Osteocyte (in vitro differentiated cells): ENCODE measurements at regions not wholly inside any gene's neighbourhood (a gene's known extent, or its start where the extent isn't known, plus 50 kb on each side); places are given as distances from the start of the nearest gene placed in this dataset.

Experiments
- DNase-seq: peaks from one replicate; pipeline ENCODE4 v3.0.0; 2021; ENCODE audit warnings: mixed read lengths; ENCODE audit not compliant: unreplicated experiment; ENCODE audit errors: extremely low spot score
- H3K27ac Mint-ChIP-seq: one replicate; pipeline ENCODE4 v1.8.0; 2021; ENCODE audit warnings: mild to moderate bottlenecking, mixed read lengths; ENCODE audit not compliant: unreplicated experiment
- H3K27me3 Mint-ChIP-seq: one replicate; pipeline ENCODE4 v1.8.0; 2021; ENCODE audit warnings: mixed read lengths; ENCODE audit not compliant: unreplicated experiment
- H3K36me3 Mint-ChIP-seq: one replicate; pipeline ENCODE4 v1.8.0; 2021; ENCODE audit warnings: mixed read lengths; ENCODE audit not compliant: unreplicated experiment
- H3K4me1 Mint-ChIP-seq: one replicate; pipeline ENCODE4 v1.8.0; 2021; ENCODE audit warnings: mixed read lengths; ENCODE audit not compliant: unreplicated experiment
- H3K4me3 Mint-ChIP-seq: one replicate; pipeline ENCODE4 v1.8.0; 2021; ENCODE audit warnings: mild to moderate bottlenecking, moderate library complexity, mixed read lengths; ENCODE audit not compliant: unreplicated experiment
- H3K9me3 Mint-ChIP-seq: one replicate; pipeline ENCODE4 v1.8.0; 2021; ENCODE audit warnings: mixed read lengths; ENCODE audit not compliant: unreplicated experiment
- TF ChIP-seq, protein P1 (sequence below): fragments of 200-600 bp; sonication (generic); IDR thresholded peaks from 2 replicates; pipeline ENCODE4 v1.5.0; 2021; ENCODE audit warnings: antibody characterized with exemption, mild to moderate bottlenecking, moderate library complexity

DNA sequence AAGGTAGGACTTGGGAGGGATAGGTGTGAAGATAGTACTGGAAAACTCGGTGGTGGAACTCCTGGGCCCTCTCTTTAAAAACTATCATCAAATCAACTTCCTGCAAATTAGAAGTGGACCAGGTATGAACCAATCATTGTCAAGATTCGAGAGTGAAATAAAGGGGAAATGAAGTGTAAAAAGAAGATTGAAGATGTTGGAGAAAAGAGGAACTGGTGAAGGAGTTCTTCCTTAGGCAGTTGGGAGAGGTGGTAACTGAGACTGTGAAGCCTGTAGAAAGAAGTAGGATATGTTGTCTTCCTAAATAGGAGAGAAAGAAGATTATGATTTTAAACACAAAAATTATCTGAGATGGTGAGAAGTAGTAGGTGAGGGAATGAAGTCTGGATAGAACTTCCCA lies 212.2 kb downstream of the PPP1R2C start:
- Mint-ChIP-seq H3K9me3 (peaks cover 11% of the 10 kb centered on the region), H3K27ac (no peak overlapping the region), H3K36me3 (no peaks in the 10 kb centered on the region), H3K27me3 (no peaks in the 10 kb centered on the region), H3K4me1 (no peaks in the 10 kb centered on the region), H3K4me3 (no peak overlapping the region)
- TF ChIP-seq, protein P1, sequence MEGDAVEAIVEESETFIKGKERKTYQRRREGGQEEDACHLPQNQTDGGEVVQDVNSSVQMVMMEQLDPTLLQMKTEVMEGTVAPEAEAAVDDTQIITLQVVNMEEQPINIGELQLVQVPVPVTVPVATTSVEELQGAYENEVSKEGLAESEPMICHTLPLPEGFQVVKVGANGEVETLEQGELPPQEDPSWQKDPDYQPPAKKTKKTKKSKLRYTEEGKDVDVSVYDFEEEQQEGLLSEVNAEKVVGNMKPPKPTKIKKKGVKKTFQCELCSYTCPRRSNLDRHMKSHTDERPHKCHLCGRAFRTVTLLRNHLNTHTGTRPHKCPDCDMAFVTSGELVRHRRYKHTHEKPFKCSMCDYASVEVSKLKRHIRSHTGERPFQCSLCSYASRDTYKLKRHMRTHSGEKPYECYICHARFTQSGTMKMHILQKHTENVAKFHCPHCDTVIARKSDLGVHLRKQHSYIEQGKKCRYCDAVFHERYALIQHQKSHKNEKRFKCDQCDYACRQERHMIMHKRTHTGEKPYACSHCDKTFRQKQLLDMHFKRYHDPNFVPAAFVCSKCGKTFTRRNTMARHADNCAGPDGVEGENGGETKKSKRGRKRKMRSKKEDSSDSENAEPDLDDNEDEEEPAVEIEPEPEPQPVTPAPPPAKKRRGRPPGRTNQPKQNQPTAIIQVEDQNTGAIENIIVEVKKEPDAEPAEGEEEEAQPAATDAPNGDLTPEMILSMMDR = no peak
- no peak for DNase-seq

DNA sequence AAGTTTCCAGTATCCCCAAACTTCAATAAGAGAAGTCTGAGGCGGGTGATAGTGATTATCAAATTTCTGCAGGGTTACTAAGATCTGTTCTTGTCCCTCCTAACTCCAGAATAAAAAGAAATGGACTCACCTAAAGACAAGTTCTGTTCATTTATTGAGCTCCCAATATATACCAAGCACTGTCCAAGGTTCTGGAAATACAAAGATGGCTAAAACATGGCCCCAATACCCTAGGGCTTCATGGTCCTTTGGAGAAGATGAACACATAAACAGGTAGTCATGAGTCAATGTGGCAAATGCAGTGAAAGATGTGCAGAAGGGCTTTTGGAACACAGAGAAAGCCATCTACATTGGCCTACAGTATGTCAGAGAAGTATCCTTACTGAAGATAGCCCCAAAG lies 231.2 kb downstream of the PPP1R2C start:
- no peak overlapping the region for H3K4me3 Mint-ChIP-seq
- no peaks in the 10 kb centered on the region for H3K36me3 Mint-ChIP-seq
- no peak overlapping the region for H3K27ac Mint-ChIP-seq
- H3K27me3 Mint-ChIP-seq = no peaks in the 10 kb centered on the region
- peaks cover 10% of the 10 kb centered on the region for H3K9me3 Mint-ChIP-seq
- TF ChIP-seq, protein P1 = no peak
- H3K4me1 Mint-ChIP-seq = no peaks in the 10 kb centered on the region
- no peak for DNase-seq

DNA sequence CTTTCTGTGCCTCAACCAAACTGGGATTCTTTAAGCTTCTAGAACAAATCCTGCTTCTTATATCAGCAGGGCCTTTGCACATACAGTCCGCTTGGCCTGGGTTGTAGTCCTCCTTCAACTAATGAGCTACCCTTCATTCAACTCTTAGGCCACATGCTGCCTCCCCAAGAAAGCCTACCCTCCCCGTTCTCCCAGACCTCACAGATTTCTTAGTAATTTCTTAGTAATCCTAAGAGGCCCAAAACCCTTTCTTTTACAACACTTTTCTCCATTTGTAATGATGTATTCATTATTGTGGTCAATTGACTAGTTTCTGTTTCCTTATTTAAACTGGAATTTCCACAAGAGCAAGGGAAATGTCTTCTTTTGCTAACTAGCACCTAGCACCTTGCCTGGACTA lies 233.1 kb downstream of the PPP1R2C start:
- DNase-seq = no peak
- Mint-ChIP-seq H3K4me1 (no peaks in the 10 kb centered on the region), H3K36me3 (no peaks in the 10 kb centered on the region), H3K9me3 (peaks cover 13% of the 10 kb centered on the region), H3K27ac (no peak overlapping the region), H3K27me3 (no peaks in the 10 kb centered on the region), H3K4me3 (no peak overlapping the region)
- TF ChIP-seq, protein P1 = no peak

DNA sequence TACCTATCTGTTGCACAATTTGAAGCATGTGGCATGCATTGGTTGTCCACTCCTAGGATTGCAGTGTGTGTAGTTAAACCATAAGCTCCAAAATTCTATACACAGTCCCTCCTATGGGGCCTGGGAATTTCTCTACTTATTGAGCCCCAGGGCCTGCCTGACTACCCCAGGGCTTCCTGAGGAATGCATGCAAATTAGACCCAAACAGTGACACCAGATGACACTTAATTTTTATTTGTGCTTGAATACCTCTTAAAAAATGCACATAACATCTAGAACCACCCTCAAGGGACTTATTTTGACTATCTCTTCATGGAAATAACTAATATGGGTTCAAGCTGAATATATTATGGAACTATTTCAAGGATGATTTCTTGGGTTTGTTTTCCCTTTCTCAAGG lies 236.4 kb downstream of the PPP1R2C start:
- Mint-ChIP-seq H3K9me3 (peaks cover 17% of the 10 kb centered on the region), H3K27me3 (no peaks in the 10 kb centered on the region), H3K4me1 (no peaks in the 10 kb centered on the region), H3K36me3 (no peaks in the 10 kb centered on the region), H3K27ac (no peak overlapping the region), H3K4me3 (no peak overlapping the region)
- TF ChIP-seq, protein P1 = no peak
- DNase-seq = no peak

DNA sequence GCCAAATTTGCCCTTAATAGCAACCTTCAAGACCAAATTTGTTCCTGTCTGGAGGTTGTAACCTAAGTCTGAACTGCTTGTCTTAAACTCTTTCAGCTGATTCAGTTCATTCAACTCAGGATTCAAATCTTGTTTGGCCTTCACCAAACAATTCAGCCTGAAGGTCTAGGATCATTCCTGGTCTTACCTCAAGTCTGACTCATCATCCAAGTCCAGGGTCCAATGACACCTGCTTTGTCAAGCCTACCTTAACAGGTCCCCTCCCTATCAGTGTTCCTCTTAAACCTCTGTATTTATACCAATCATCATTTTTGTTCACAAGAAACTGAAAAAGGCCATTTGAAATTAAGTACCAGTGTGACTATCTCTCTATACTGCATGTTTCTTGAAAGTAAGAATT lies 237.8 kb downstream of the PPP1R2C start:
- H3K4me1 Mint-ChIP-seq = no peaks in the 10 kb centered on the region

More for the DNA sequence above, 237.8 kb downstream of the PPP1R2C start:
- Mint-ChIP-seq H3K27ac (no peak overlapping the region), H3K27me3 (no peaks in the 10 kb centered on the region), H3K36me3 (no peaks in the 10 kb centered on the region), H3K9me3 (peaks cover 14% of the 10 kb centered on the region), H3K4me3 (no peak overlapping the region)
- DNase-seq = no peak
- TF ChIP-seq, protein P1 = no peak
